GM18873 (cell line): ENCODE measurements at regions not wholly inside any gene's neighbourhood (a gene's known extent, or its start where the extent isn't known, plus 50 kb on each side); places are given as distances from the start of the nearest gene placed in this dataset.

ENCODE experiments used
- ATAC-seq: cut with Tn5 transposase; IDR thresholded peaks from one replicate; pipeline ENCODE4 v1.9.1; 2021; ENCODE audit warnings: mild to moderate bottlenecking, moderate library complexity, moderate number of reproducible peaks; ENCODE audit not compliant: unreplicated experiment, low FRiP score

- ATAC-seq, result no peak
These were observed 247.5 kb downstream of the MBNL1 start for GRCh38 chr3:152516216-152516615.

DNA sequence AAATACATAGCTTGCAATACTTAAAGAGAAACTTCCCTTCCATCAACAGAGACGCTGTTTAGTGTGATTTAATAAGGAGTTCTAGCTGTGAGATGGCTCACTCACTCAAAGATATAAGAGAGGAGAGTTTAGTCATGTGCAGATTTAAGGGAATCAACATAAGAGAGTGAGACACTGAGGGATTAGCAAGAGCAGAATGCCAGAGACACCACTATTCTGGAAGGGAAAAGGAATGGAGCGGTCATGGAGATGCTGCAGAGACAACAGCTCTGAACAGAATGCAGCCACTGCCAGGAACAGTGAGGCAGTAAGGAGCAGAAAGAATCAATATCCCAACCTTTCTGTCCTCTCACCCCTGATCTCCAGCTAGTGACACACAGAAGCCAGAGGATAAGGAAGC lies 248.8 kb downstream of the MBNL1 start:
- ATAC-seq, result no peak

DNA sequence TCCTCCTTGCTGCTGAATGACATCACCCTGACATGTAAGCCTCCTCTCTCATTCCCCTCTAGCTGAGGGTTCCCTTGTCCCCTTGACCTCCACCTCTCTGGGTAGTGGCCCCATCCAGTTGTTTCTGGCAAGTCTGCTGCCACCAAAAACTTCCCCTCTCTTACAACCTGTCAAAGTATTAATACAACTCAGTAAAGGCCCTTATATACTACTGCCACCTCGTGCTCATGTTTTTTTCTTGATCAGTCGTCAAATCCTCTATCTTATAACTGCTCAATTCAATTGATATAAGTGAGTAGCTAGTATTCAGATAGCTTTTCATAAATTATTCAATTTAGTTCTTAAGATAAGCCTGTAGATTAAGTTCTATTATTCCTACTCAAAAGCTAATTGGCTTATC lies 249.6 kb downstream of the MBNL1 start:
- ATAC-seq, result no peak

DNA sequence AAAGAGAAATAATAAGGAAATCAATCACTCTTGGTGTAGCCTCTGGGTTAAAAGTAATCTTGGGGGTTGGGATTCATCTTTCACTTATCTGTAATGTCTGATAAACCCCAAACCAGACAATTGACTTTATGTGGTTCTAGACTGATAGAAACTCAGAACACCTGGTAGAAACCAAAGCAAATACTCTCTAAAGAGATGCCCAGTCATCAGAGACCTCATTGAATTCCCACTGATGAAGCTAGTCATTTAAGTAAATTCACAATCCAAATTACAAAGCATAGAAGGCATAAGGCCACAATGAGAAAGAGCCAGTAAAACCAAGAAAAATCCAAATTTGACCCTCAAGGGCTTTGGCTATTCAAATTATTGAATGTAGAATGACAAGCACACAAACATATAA lies 250.6 kb downstream of the MBNL1 start:
- ATAC-seq, result peak; percentile 47

GRCh38 chr3:152522036-152522435 lies 253.3 kb downstream of the MBNL1 start:
- ATAC-seq, result no peak

GRCh38 chr3:152524198-152525140 lies 255.7 kb downstream of the MBNL1 start:
- ATAC-seq, result no peak

DNA sequence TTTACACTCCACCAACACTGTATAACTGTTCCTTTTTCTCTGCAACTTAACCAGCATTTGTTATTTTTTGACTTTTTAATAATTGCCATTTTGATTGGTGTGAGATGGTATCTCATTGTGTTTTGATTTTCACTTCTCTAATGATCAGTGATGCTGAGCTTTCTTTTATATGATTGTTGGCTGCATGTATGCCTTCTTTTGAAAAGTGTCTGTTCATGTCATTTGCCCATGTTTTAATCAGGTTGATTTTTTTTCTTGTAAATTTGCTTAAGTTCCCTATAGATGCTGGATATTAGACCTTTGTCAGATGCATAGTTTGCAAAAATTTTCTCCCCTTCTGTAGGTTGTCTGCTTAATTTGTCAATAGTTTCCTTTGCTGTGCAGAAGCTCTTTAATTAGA lies 263.0 kb downstream of the MBNL1 start:
- ATAC-seq, result no peak

GRCh38 chr3:152538518-152538917 lies 269.8 kb downstream of the MBNL1 start:
- ATAC-seq, result no peak

GRCh38 chr3:152539191-152539764 lies 270.5 kb downstream of the MBNL1 start:
- ATAC-seq, result no peak

DNA sequence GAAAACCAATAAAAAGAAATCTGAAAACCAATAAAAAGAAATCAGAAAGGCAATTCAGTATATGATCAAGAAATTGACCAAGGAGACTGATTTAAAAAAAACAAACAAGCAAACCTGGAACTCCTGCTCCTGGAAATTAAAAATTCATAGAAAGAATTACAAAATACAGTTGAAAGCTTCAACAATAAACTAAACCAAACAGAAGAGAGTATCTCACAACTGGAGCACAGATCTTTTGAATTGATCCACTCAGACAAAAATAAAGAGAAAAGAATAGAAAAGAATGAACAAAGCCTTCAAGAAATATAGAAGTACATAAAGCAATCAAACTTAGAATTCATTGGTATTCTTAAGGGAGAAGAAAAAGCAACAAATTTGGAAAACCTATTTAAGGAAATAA lies 271.4 kb downstream of the MBNL1 start:
- ATAC-seq, result no peak

DNA sequence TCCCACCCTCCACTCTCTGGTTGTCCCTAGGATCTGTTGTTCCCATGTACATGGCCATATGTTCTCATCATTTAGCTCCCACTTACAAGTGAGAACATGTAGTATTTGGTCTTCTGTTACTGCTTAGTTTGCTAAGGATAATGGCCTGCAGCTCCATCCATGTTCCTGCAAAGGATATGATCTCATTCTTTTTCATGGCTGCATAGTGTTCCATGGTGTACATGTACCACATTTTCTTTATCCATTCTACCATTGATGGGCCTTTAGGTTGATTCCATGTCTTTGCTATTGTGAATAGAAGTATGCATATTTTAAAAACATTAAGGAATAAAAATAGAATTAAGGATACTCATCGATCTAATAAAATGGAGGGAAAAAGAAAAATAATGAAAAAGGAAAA lies 278.4 kb downstream of the MBNL1 start:
- ATAC-seq, result no peak

DNA sequence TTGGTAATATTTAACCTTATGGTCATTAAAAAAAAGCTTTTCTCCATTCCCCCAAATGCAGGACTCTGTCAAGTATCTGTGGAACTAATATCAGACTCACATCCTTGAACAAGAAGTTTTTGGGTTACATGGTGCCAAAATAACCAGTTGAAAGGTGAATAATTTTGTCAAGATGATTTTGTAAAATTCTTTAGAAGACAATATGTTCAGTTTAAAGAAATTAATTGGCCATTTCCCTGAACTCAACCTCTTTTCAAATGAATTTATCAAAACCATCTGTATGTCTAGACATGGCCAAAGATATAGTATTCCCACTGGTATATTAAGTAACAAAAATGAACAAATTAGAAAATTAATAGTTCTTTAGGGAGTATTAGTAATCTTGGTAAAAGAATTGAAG lies 280.5 kb downstream of the MBNL1 start:
- ATAC-seq, result no peak

- no peak for ATAC-seq
These were observed 281.6 kb downstream of the MBNL1 start for GRCh38 chr3:152550284-152550683.

GRCh38 chr3:152554980-152555379 lies 280.0 kb upstream of the P2RY1 start:
- no peak for ATAC-seq

DNA sequence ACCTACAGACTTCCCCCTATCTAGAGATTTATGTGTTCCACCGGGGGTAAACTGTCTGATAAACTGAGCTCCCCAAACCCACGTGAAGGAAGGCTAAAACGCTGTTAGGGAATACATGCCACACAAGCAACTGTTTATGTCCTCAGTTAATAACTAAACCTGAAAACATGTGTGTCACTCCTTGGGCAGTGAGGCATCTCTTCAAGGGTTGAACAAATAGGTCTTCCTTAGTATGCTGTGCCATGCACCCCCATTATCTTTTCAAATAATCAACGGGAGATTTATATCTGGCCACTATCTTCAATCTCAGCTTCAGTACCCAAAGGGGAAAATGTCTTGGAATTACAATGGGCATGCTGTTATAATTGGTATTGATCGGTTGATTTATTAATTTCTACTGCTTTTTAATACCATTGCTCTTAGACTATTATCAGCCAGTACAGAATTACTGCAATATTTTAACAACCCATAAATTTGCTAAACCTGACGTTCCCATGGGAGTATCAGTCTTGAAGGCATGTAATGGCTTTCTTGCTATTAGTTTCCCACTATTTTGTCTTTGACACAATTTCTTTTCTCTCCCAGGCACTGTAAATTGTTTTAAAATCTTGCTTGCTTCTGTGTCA lies 279.2 kb upstream of the P2RY1 start:
- ATAC-seq, result no peak

- no peak for ATAC-seq
These were observed 278.1 kb upstream of the P2RY1 start for GRCh38 chr3:152556731-152557254.

- no peak for ATAC-seq
These were observed 277.5 kb upstream of the P2RY1 start for GRCh38 chr3:152557302-152557999.

- no peak for ATAC-seq
These were observed 276.5 kb upstream of the P2RY1 start for GRCh38 chr3:152558386-152558785.

DNA sequence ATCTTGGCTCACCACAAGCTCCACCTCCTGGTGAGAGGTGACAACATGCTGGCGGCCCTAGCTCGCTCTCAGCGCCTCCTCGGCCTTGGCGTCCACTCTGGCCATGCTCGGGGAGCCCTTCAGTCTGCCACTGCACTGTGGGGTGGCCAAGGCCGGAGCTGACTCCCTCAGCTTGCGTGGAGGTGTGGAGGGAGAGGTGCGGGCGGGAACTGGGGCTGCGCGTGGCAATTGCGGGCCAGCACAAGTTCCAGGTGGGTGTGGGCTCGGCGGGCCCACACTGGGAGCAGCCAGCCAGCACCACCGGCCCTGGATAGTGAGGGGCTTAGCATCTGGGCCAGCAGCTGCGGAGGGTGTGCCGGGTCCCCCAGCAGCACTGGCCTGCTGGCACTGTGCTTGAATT lies 275.7 kb upstream of the P2RY1 start:
- ATAC-seq, result no peak

- no peak for ATAC-seq
These were observed 270.5 kb upstream of the P2RY1 start for GRCh38 chr3:152564459-152564858.
